ENCODE measurements at regions not wholly inside any gene's neighbourhood (a gene's known extent, or its start where the extent isn't known, plus 50 kb on each side); places are given as distances from the start of the nearest gene placed in this dataset.

GRCh38 chr4:149248191-149248764 lies 567.4 kb downstream of the IQCM start:
- no peak for TF ChIP-seq CTCF (IDR thresholded peaks at IDR 0.05; ENCODE audit: insufficient read depth, missing control alignments)
- DNase-seq (ENCODE audit: insufficient read length, low spot score), result no peak
- FAIRE-seq, result no peak

GRCh38 chr4:149247164-149247563 lies 568.5 kb downstream of the IQCM start:
- FAIRE-seq (no peak), DNase-seq (ENCODE audit: insufficient read length, low spot score) (no peak)
- no peak for TF ChIP-seq CTCF (IDR thresholded peaks at IDR 0.05; ENCODE audit: insufficient read depth, missing control alignments)

DNA sequence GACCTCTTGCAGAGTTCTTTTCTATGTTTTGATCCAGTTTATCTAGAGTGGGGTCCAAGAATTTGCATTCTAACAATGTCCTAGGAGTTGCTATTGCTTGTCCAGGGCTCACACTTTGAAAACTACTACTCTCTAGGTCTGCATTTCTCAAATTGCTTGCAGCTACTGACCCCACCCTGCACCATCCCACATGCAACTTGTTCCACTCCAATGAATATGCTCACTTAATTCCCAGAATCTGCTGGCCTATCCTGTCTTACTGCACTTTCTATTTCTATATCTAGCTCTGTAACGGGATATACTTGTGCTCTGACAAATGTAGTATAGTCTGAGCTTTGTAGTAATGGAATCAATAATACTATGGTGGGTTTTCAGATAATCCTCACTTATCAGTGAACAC lies 570.3 kb downstream of the IQCM start:
- TF ChIP-seq CTCF (IDR thresholded peaks at IDR 0.05; ENCODE audit: insufficient read depth, missing control alignments), result no peak
- FAIRE-seq (no peak), DNase-seq (ENCODE audit: insufficient read length, low spot score) (no peak)

DNA sequence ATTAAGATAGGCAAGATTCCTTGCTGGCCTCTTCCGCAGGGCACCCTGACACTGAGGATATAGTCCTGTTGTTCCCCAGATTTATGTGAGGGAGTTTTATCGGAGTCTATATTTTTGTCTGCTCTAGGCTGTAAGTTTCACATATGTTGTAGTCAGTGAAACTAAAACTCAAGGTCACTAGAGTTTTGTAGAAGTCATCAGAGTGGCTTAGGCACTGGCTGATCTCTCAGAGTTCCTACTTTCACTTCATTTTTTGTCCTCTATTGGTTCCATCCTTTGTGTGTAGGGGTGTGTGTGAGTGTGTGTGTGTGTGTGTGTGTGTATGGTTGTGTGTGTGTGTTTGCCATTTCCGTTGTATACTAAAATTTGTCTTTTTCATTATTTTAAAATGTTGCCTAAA lies 577.5 kb downstream of the IQCM start:
- no peak for TF ChIP-seq CTCF (IDR thresholded peaks at IDR 0.05; ENCODE audit: insufficient read depth, missing control alignments)
- FAIRE-seq, result no peak
- DNase-seq (ENCODE audit: insufficient read length, low spot score), result no peak

DNA sequence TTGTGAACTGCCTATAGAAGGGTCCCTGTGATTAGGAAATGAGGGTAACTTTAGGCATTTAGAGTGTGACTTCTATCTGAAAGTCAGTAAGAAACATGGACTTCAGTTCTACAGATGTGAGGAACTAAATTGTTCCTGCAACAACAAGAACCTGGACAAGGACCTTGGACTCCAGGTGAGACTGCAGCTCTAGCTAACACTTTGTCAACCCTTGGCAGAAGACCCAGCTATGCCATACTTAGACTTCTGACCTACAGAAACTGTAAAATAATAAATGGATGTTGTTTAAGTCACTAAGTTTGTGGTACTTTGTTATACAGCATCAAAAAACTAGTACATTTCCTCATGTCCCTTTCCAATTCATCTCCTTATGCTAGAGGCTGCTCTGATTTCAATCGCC lies 580.8 kb downstream of the IQCM start:
- DNase-seq (ENCODE audit: insufficient read length, low spot score) (no peak), FAIRE-seq (no peak)
- TF ChIP-seq CTCF (IDR thresholded peaks at IDR 0.05; ENCODE audit: insufficient read depth, missing control alignments), result no peak

- FAIRE-seq (no peak), DNase-seq (ENCODE audit: insufficient read length, low spot score) (no peak)
- TF ChIP-seq CTCF (IDR thresholded peaks at IDR 0.05; ENCODE audit: insufficient read depth, missing control alignments), result no peak
These were observed 592.0 kb downstream of the IQCM start for GRCh38 chr4:149223659-149224058.

- DNase-seq (ENCODE audit: insufficient read length, low spot score) (no peak), FAIRE-seq (no peak)
- TF ChIP-seq CTCF (IDR thresholded peaks at IDR 0.05; ENCODE audit: insufficient read depth, missing control alignments), result no peak
These were observed 597.0 kb downstream of the IQCM start for GRCh38 chr4:149218672-149219071.
